GM12878 (cell line): ENCODE measurements at regions not wholly inside any gene's neighbourhood (a gene's known extent, or its start where the extent isn't known, plus 50 kb on each side); places are given as distances from the start of the nearest gene placed in this dataset.

Source experiments
- ATAC-seq: fragments of 200-7000 bp; cut with Tn5 transposase; 3 replicates; pipeline ENCODE4 v1.9.1; 2020; ENCODE audit warnings: mild to moderate bottlenecking, moderate library complexity
- BruUV-seq: library from RNA; stranded (reverse); fragments of 400-500 nt; replicated peaks from 2 replicates; lab custom pipeline; 2021; lab: Mats Ljungman, UMichigan
- CTCF ChIA-PET: fragments of 300-600 bp; sonication (Branson Sonifier 250); formaldehyde crosslinking; extraction: SDS; loops from one replicate; lab custom pipeline; 2021; ENCODE audit warnings: inconsistent platforms; lab: Yijun Ruan, JAX
- POLR2A ChIA-PET: fragments of 350-600 bp; formaldehyde crosslinking; extraction: SDS; loops from one replicate; lab custom pipeline; 2021; ENCODE audit warnings: inconsistent platforms; lab: Charles Lee
- RAD21 ChIA-PET: fragments of 300-600 bp; sonication (Branson Sonifier 250); formaldehyde crosslinking; loops from one replicate; lab custom pipeline; 2023; ENCODE audit warnings: antibody characterized with exemption; ENCODE audit not compliant: unreplicated experiment; lab: Charles Lee
- SMC1A ChIA-PET: fragments of 300-600 bp; sonication (Branson Sonifier 250); formaldehyde crosslinking; loops from one replicate; lab custom pipeline; 2023; ENCODE audit not compliant: unreplicated experiment, uncharacterized antibody; lab: Charles Lee
- DNase-seq: peaks from one replicate; pipeline ENCODE4 v3.0.0-alpha.2; 2011; ENCODE audit warnings: low read depth, low spot score
- FAIRE-seq: peaks from 3 replicates; lab custom pipeline; 2011; peaks lifted over from hg19 to GRCh38; lab: Jason Lieb, UNC
- H2AFZ ChIP-seq: 2 replicates; pipeline ENCODE4 v1.6.0; 2011; ENCODE audit warnings: low read depth, low read length, control low read depth; ENCODE audit not compliant: control insufficient read depth
- H3K27ac ChIP-seq: 2 replicates; pipeline ENCODE4 v1.5.1; 2011; ENCODE audit warnings: control low read depth; ENCODE audit not compliant: control insufficient read depth, insufficient read depth
- H3K27me3 ChIP-seq, 2 experiments: replicated peaks in 1 of 2; 2 replicates each; pipeline versions ENCODE4 v1.6.0 to v1.6.1; 2011; ENCODE audit warnings: low read length in 1 of 2; ENCODE audit not compliant: control insufficient read depth in 2 of 2, insufficient read depth in 2 of 2
- H3K36me3 ChIP-seq, 2 experiments: 2 replicates each; pipeline ENCODE4 v1.5.1; 2011; ENCODE audit warnings: low read length in 1 of 2; ENCODE audit not compliant: control insufficient read depth in 2 of 2, insufficient read depth in 2 of 2
- H3K4me1 ChIP-seq: 2 replicates; pipeline ENCODE4 v1.6.1; 2011; ENCODE audit warnings: mild to moderate bottlenecking, low read length, moderate library complexity, mixed read lengths; ENCODE audit not compliant: control insufficient read depth, insufficient read depth
- H3K4me2 ChIP-seq: 2 replicates; pipeline ENCODE4 v1.6.0; 2011; ENCODE audit warnings: control low read depth; ENCODE audit not compliant: control insufficient read depth, insufficient read depth
- H3K4me3 ChIP-seq: fragments of 200-600 bp; sonication (generic); 2 replicates; pipeline ENCODE4 v1.5.1; 2016
- H3K79me2 ChIP-seq: 2 replicates; pipeline ENCODE4 v1.6.0; 2011; ENCODE audit warnings: low read length; ENCODE audit not compliant: control insufficient read depth, insufficient read depth
- H3K9ac ChIP-seq: 2 replicates; pipeline ENCODE4 v1.8.0; 2011; ENCODE audit warnings: low read length, control low read depth, mixed read lengths; ENCODE audit not compliant: control insufficient read depth, insufficient read depth
- H3K9me3 ChIP-seq: replicated peaks from 3 replicates; pipeline ENCODE4 v1.5.1; 2011; ENCODE audit warnings: mild to moderate bottlenecking, low read length; ENCODE audit not compliant: control insufficient read depth, insufficient read depth
- H4K20me1 ChIP-seq: 2 replicates; pipeline ENCODE4 v1.6.0; 2011; ENCODE audit not compliant: control insufficient read depth, insufficient read depth
- ASH2L ChIP-seq: fragments of 300-600, 200-600 bp; sonication (generic); IDR thresholded peaks from 2 replicates; pipeline ENCODE4 v1.6.1; 2017; ENCODE audit warnings: low read depth, mild to moderate bottlenecking, borderline replicate concordance
- FOXM1 ChIP-seq: IDR thresholded peaks from 2 replicates; pipeline ENCODE4 v1.6.1; 2012; ENCODE audit warnings: low read depth, mild to moderate bottlenecking, inconsistent platforms, low read length, moderate library complexity
- IRF4 ChIP-seq: IDR thresholded peaks from 2 replicates; pipeline ENCODE4 v1.6.1; 2011; ENCODE audit warnings: low read depth, low read length
- RB1 ChIP-seq: fragments of 450-650 bp; formaldehyde crosslinking; IDR thresholded peaks from 2 replicates; pipeline ENCODE4 v1.6.1; 2017; ENCODE audit warnings: mild to moderate bottlenecking, borderline replicate concordance
- SIX5 ChIP-seq: IDR thresholded peaks from 2 replicates; pipeline ENCODE4 v1.6.1; 2011; ENCODE audit warnings: mild to moderate bottlenecking, low read depth, low read length, moderate library complexity; ENCODE audit not compliant: severe bottlenecking
- SMARCA5 ChIP-seq: fragments of 450-650 bp; IDR thresholded peaks from 2 replicates; pipeline ENCODE4 v1.6.1; 2017; ENCODE audit warnings: mild to moderate bottlenecking
- SRF ChIP-seq, 2 experiments: IDR thresholded peaks; 2 replicates each; pipeline ENCODE4 v1.6.1; 2011; ENCODE audit warnings: low read depth in 2 of 2, low read length in 2 of 2, mild to moderate bottlenecking in 1 of 2, moderate library complexity in 1 of 2
- TBL1XR1 ChIP-seq: IDR thresholded peaks from 2 replicates; pipeline ENCODE4 v1.6.1; 2012; ENCODE audit warnings: low read depth, low read length, improper control_type of control experiment
- ZNF217 ChIP-seq: fragments of 450-650 bp; IDR thresholded peaks from 2 replicates; pipeline ENCODE4 v1.6.1; 2017; ENCODE audit warnings: antibody characterized with exemption, mild to moderate bottlenecking
- ZNF592 ChIP-seq: fragments of 450-650 bp; IDR thresholded peaks from 2 replicates; pipeline ENCODE4 v1.6.1; 2017; ENCODE audit warnings: mild to moderate bottlenecking, moderate library complexity
- WGBS: methylation state at CpG from one replicate; pipeline ENCODE4 v1.1.6; 2016; ENCODE audit warnings: low lambda C conversion rate; ENCODE audit not compliant: insufficient replicate concordance, insufficient coverage; ENCODE audit errors: missing lambda C conversion rate; 5-methylcytosine and 5-hydroxymethylcytosine counted together
- in situ Hi-C: fragments of 300-500 bp; cut with MboI; formaldehyde crosslinking; loops from 9 replicates; pipeline ENCODE4 v1.14.3; 2018; ENCODE audit warnings: mixed read lengths
- intact Hi-C: fragments of 100-400 bp; cut with micrococcal nuclease; formaldehyde crosslinking; loops from one replicate; pipeline ENCODE4 v1.14.2; 2022; ENCODE audit not compliant: unreplicated experiment
- TF ChIP-seq, protein P1 (sequence below): fragments of 450-650 bp; IDR thresholded peaks from 2 replicates; pipeline ENCODE4 v1.6.1; 2017; ENCODE audit warnings: mild to moderate bottlenecking

GRCh38 chr13:79228972-79229371 lies 177.1 kb downstream of the RBM26 start (continued):
- TF ChIP-seq, protein P1, sequence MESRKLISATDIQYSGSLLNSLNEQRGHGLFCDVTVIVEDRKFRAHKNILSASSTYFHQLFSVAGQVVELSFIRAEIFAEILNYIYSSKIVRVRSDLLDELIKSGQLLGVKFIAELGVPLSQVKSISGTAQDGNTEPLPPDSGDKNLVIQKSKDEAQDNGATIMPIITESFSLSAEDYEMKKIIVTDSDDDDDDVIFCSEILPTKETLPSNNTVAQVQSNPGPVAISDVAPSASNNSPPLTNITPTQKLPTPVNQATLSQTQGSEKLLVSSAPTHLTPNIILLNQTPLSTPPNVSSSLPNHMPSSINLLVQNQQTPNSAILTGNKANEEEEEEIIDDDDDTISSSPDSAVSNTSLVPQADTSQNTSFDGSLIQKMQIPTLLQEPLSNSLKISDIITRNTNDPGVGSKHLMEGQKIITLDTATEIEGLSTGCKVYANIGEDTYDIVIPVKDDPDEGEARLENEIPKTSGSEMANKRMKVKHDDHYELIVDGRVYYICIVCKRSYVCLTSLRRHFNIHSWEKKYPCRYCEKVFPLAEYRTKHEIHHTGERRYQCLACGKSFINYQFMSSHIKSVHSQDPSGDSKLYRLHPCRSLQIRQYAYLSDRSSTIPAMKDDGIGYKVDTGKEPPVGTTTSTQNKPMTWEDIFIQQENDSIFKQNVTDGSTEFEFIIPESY = no peak

- Histone ChIP-seq H3K27ac (peak overlapping the region; percentile 30; the same call in 1 of the 2 replicates), H3K27me3 (no peaks in the 10 kb centered on the region), H3K4me2 (peak overlapping the region; percentile 78), H3K9ac (no peak overlapping the region), H4K20me1 (no peaks in the 10 kb centered on the region), H3K4me1 (peaks cover 10% of the 10 kb centered on the region), H3K9me3 (no peaks in the 10 kb centered on the region; the same call in 2 of the 3 replicates), H2AFZ (peak overlapping the region; percentile 28; the same call in 1 of the 2 replicates), H3K36me3 (no peaks in the 10 kb centered on the region), H3K79me2 (no peaks in the 10 kb centered on the region), H3K4me3 (no peak overlapping the region; the same call in 1 of the 2 replicates)
- POLR2A ChIA-PET = no interaction called here
- WGBS = 0% methylated on average over 2 of the region's 2 CpGs
- FAIRE-seq = peak; percentile 70
- SMC1A ChIA-PET = interaction anchor here (0.6 to 2.3 kb wide), 6 partner anchors 10 to 102 kb away, joined by 3 to 12 read pairs (median 3); no protein-coding TSS in a partner anchor
- no TSS peak for BruUV-seq
- peak; percentile 91 for ATAC-seq
- intact Hi-C loops (loop anchor here (5.0 kb wide), 1 partner anchor 35 kb away; no protein-coding TSS in a partner anchor), in situ Hi-C loops (no loop called here)
- RAD21 ChIA-PET = interaction anchor here (0.9 to 1.6 kb wide), 7 partner anchors 11 to 351 kb away, joined by 3 to 5 read pairs (median 3); no protein-coding TSS in a partner anchor
- CTCF ChIA-PET = interaction anchor here (0.6 to 1.5 kb wide), 6 partner anchors 12 to 770 kb away, joined by 3 to 4 read pairs (median 4); no protein-coding TSS in a partner anchor
- peak; percentile 42 for DNase-seq
- no peak for TF ChIP-seq TBL1XR1
- no peak for TF ChIP-seq SRF (IDR thresholded peaks at IDR 0.05; ENCODE audit: low read depth in 2 of 2, low read length in 2 of 2)
- TF ChIP-seq SIX5 = no peak
- peak; percentile 88 for TF ChIP-seq FOXM1
- no peak; the same call in none of the 2 replicates for TF ChIP-seq ZNF217
- no peak for TF ChIP-seq RB1
- TF ChIP-seq, protein P1 = no peak
- TF ChIP-seq ZNF592 = no peak
- TF ChIP-seq SMARCA5 = no peak
- TF ChIP-seq ASH2L = no peak
- peak; percentile 60; the same call in 1 of the 2 replicates for TF ChIP-seq IRF4
Measured at GRCh38 chr13:79227418-79227817, 178.6 kb downstream of the RBM26 start.
